Heart left ventricle (tissue), 16 donors: ENCODE measurements at regions not wholly inside any gene's neighbourhood (a gene's known extent, or its start where the extent isn't known, plus 50 kb on each side); places are given as distances from the start of the nearest gene placed in this dataset.

ENCODE experiments used
- ATAC-seq, 4 donors: fragments of 200-7000 bp; cut with Tn5 transposase; one replicate each; pipeline ENCODE4 v1.9.1; 2020 to 2022; ENCODE audit warnings: moderate library complexity in 4 of 4, mild to moderate bottlenecking in 3 of 4, moderate number of reproducible peaks in 1 of 4
- DNase-seq, 5 donors: peaks; one replicate each; pipeline ENCODE4 v3.0.0-alpha.2; 2020
- H3K27ac ChIP-seq, 12 donors: fragments of 200-600 bp; sonication (generic) in 4 of 12; one replicate each; pipeline versions ENCODE4 v1.5.0 to v1.8.0; 2016 to 2022; ENCODE audit warnings: mild to moderate bottlenecking in 2 of 12
- H3K27me3 ChIP-seq, 9 donors: fragments of 200-600 bp; sonication (generic) in 2 of 9; one replicate each; pipeline versions ENCODE4 v1.5.1 to v1.8.0; 2016 to 2022; ENCODE audit warnings: mild to moderate bottlenecking in 3 of 9
- H3K36me3 ChIP-seq, 9 donors: fragments of 200-600 bp; sonication (generic) in 2 of 9; one replicate each; pipeline versions ENCODE4 v1.5.0 to v1.8.0; 2018 to 2022; ENCODE audit warnings: mild to moderate bottlenecking in 2 of 9
- H3K4me1 ChIP-seq, 12 donors: fragments of 200-600 bp; sonication (generic) in 4 of 12; one replicate each; pipeline versions ENCODE4 v1.5.0 to v1.8.0; 2016 to 2022; ENCODE audit warnings: mild to moderate bottlenecking in 3 of 12
- H3K4me3 ChIP-seq, 12 donors: fragments of 200-600 bp; sonication (generic) in 4 of 12; one replicate each; pipeline versions ENCODE4 v1.5.0 to v1.8.0; 2017 to 2022; ENCODE audit warnings: mild to moderate bottlenecking in 9 of 12, moderate library complexity in 4 of 12
- H3K9me3 ChIP-seq, 12 donors: fragments of 200-600 bp; sonication (generic) in 4 of 12; one replicate each; pipeline versions ENCODE4 v1.5.0 to v1.8.0; 2016 to 2022; ENCODE audit warnings: mild to moderate bottlenecking in 1 of 12
- CTCF ChIP-seq, 12 donors: fragments of 200-600 bp; sonication (generic) in 4 of 12; IDR thresholded peaks; one replicate each; pipeline versions ENCODE4 v1.5.0 to v1.8.0; 2018 to 2022; ENCODE audit warnings: antibody characterized with exemption in 12 of 12, mild to moderate bottlenecking in 5 of 12
- POLR2A ChIP-seq, 2 donors: fragments of 450-650 bp; IDR thresholded peaks; one replicate each; pipeline ENCODE4 v1.6.1; 2017; ENCODE audit warnings: antibody characterized with exemption in 2 of 2, mild to moderate bottlenecking in 2 of 2, moderate library complexity in 2 of 2
- whole genome bisulfite sequencing, 4 donors: extraction: QIAGEN DNeasy Blood & Tissue Kit in 2 of 4; methylation state at CpG; one replicate each; pipeline versions ENCODE4 v1.1.5 to v1.1.7; 2013 to 2018; 5-methylcytosine and 5-hydroxymethylcytosine counted together
- intact Hi-C, 10 donors: fragments of 100-400 bp; cut with DNase I; formaldehyde crosslinking; loops; one replicate each; pipeline versions ENCODE4 v1.11.1 to v1.14.2; 2022
- donor health status: ischemic (EF 13 %, LVEDD 7.1; RV severe dilation, severe dysfunction).
- donor health status: healthy with polysubstance abuse.
- donor health status: DM: no; HTN: yes; CAD: no.
- donor health status: DM: no; HTN: no; CAD: no.
- donor health status: ischemic (EF 25% LVEDD 6.9; RV normal size, moderate dysfunction).
- donor health status: ischemic (EF 25% LVEDD 5.7; RV mildly dilated, moderate dysfunction).
- donor health status: healthy.
- donor health status: DM: yes; HTN: yes; CAD: no.
- donor health status: ischemic (EF 35%, LVEDD 5.7; RV mildly dilated, moderate dysfunction).
- donor health status: nonischemic (EF 11% LVEDD 7.7; RV severe dilation, severe dysfunction).
- donor health status: DM: yes; HTN: yes; CAD: no.
- donor health status: PGD.
- donor health status: ischemic (EF 29% LVEDD 5.4; RV normal size, mild dysfunction).
- donor health status: nonischemic (EF 23%, LVEDD 6.1; RV moderate dilation, normal function).

- intact Hi-C loops = no loop called here
- H3K9me3 ChIP-seq = peaks cover 0 to 12% (median 0%) of the 10 kb centered on the region in 12 donors
- DNase-seq (no peak), ATAC-seq (no peak)
- H3K27me3 ChIP-seq = no peaks in the 10 kb centered on the region
- no peak overlapping the region for H3K4me3 ChIP-seq
- WGBS, 4 donors = 80 to 89% (median 86%) methylated on average over 4 of the region's 4 CpGs
- no peak overlapping the region for H3K27ac ChIP-seq
- no peaks in the 10 kb centered on the region for H3K4me1 ChIP-seq
- TF ChIP-seq CTCF (IDR thresholded peaks at IDR 0.05) = no peak
- TF ChIP-seq POLR2A (IDR thresholded peaks at IDR 0.05) = no peak
- no peaks in the 10 kb centered on the region for H3K36me3 ChIP-seq
Measured at GRCh38 chr7:17421941-17422340, 123.5 kb downstream of the AHR start.

GRCh38 chr7:17422966-17423365 lies 124.5 kb downstream of the AHR start:
- Histone ChIP-seq H3K4me1 (no peaks in the 10 kb centered on the region), H3K36me3 (no peaks in the 10 kb centered on the region), H3K9me3 (peaks cover 0 to 19% (median 3%) of the 10 kb centered on the region in 12 donors), H3K27me3 (no peaks in the 10 kb centered on the region), H3K4me3 (no peak overlapping the region), H3K27ac (no peak overlapping the region)
- intact Hi-C loops = no loop called here
- TF ChIP-seq CTCF (IDR thresholded peaks at IDR 0.05) (no peak), POLR2A (IDR thresholded peaks at IDR 0.05) (no peak)
- WGBS, 4 donors = 68 to 78% (median 72%) methylated on average over 2 of the region's 2 CpGs
- DNase-seq = no peak
- ATAC-seq = no peak

- no peak for TF ChIP-seq POLR2A (IDR thresholded peaks at IDR 0.05)
- no peak for TF ChIP-seq CTCF (IDR thresholded peaks at IDR 0.05)
- H3K4me1 ChIP-seq = no peaks in the 10 kb centered on the region
- H3K27ac ChIP-seq = no peak overlapping the region
- intact Hi-C loops = no loop called here
- ATAC-seq (no peak), DNase-seq (no peak)
- no peak overlapping the region for H3K4me3 ChIP-seq
- no peaks in the 10 kb centered on the region for H3K27me3 ChIP-seq
- peaks cover 0 to 34% (median 9%) of the 10 kb centered on the region in 12 donors for H3K9me3 ChIP-seq
- no peaks in the 10 kb centered on the region for H3K36me3 ChIP-seq
Measured at GRCh38 chr7:17427924-17428323, 129.5 kb downstream of the AHR start.

- Histone ChIP-seq H3K27ac (no peak overlapping the region), H3K4me1 (no peaks in the 10 kb centered on the region), H3K9me3 (peaks cover 0 to 34% (median 9%) of the 10 kb centered on the region in 12 donors), H3K4me3 (no peak overlapping the region), H3K27me3 (no peaks in the 10 kb centered on the region), H3K36me3 (no peaks in the 10 kb centered on the region)
- intact Hi-C loops = no loop called here
- TF ChIP-seq CTCF (IDR thresholded peaks at IDR 0.05) (no peak), POLR2A (IDR thresholded peaks at IDR 0.05) (no peak)
- no peak for ATAC-seq
- WGBS, 4 donors = 69 to 90% (median 82%) methylated on average over 4 of the region's 4 CpGs
- no peak for DNase-seq
Measured at GRCh38 chr7:17429579-17429978, 131.1 kb downstream of the AHR start.
